GM04504 (cell line): ENCODE measurements at regions not wholly inside any gene's neighbourhood (a gene's known extent, or its start where the extent isn't known, plus 50 kb on each side); places are given as distances from the start of the nearest gene placed in this dataset.

ENCODE experiments used
- DNase-seq: peaks from one replicate; pipeline ENCODE4 v3.0.0-alpha.2; 2012; ENCODE audit warnings: low read depth

DNA sequence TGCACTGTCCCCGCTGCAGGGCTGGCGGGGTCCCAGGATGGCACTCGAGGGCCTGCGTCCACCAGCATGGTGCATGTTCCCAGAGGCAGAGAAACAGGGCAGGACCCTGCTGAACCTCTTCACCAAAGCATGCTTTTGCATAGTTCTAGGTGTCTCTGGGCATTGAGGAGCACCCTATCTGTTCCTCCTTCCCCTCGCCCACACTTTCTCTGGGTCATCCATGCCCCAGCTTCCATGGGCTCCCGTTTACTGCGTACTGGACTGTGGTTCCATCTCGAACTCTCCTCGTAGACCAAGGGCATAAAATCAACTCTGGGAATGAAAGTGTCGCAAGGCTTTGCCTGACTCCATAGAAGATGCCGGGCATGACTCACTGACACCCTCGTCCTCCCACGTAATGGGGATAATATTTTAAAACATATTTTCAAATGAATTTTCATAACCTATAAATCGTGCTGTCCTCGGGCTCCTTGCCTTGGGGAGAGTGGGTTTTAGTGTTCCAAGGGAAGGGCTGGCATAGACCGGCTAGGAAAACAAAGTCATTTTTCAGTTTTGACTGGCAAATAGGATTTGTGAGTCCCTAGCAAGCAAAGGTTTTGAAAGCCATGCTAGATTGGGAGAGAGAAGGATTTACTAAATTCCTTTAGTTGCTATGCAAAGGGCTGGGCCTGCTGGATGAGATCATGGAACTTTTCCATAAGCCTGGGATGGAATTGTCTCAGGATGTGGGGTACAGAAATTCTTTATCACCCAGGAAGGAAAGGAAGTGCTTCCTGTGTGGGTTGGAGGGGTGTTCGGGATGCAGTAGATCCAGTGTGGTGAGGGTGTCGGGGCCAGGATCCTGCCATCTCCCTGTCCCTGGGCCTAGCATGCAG lies 498.7 kb upstream of the MKI67 start:
- no peak for DNase-seq

DNA sequence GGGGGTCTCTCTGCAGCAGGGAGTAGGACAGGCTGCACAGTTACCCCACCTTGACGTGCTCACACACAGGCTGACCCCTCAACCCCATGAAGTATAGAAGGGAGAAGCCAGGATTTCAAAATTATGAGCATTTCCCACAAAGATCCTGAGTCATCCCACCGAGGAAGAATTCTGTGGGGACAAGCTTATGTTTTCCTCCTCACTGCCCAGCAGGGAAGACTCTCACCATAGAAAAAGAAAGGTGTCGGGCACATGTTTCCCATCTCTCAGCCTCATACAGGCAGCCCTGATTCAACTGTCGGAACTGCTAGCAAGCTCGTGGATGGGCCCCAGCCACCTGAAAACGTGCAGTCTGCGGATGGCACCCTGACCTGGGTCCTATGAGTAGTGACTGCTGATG lies 499.7 kb upstream of the MKI67 start:
- DNase-seq = no peak

DNA sequence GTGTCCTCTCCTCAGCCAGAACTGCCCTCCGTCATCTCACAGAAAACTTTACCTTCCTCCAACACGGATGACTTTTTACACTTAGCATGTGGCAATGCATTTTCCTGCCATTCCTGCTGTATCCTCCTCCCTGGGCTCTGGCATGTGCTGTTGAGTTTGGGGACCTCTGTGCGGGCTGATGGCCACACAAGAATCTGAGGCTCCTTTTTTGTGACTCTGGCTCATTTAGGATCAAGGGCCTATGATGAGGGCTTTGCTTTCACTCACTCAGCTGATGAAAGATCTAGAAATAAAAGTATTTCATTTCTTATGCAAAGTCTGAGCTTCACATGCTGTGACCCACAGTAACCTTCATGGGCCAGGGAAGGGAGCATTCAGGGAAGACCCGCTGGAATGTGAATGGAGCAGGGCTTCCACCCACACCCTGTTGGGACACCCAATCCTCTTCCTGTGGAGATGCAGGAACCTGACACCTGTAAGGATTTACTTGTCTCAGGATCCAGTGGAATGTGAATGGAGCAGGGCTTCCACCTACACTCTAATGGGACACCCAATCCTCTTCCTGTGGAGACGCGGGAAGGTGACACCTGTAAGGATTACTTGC lies 500.3 kb upstream of the MKI67 start:
- DNase-seq = no peak

DNA sequence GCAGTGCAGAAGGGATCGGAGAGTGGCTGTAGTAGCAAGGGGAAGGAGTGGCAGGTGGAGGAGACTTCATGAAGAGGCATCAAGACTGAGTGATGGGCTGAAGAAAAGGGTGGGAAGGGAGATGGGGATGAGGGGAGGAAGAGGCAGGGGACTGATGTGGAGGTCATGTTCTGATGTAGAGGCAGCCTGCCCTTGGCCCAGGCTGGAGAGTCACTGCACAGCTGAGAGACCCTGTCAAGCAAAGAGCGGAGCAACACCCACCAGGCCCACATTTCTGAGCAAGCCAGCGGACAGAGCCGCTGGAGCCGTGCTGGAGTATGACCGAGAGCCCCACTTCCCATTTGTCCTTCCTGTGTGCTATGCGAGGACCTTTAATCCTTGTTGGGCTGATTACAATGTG lies 501.6 kb upstream of the MKI67 start:
- DNase-seq = no peak

DNA sequence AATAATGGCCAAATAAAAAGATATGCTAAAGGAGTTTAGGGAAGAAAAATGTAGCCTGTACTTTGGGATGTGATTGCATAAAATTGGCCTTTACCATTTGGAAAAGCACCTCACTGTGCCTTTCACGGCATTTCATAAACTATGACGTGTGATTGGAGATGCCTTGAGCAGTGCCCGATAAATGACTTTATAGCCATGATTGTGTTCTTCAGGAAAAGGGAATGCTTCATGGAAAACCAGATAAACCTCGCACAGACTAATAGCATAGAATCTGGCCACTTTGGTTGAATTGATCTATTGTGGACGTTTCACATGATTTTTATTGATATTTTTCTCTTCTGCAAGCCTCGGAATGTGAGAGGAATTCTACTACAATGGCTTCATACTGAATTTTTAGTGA lies 502.0 kb upstream of the MKI67 start:
- DNase-seq = no peak

DNA sequence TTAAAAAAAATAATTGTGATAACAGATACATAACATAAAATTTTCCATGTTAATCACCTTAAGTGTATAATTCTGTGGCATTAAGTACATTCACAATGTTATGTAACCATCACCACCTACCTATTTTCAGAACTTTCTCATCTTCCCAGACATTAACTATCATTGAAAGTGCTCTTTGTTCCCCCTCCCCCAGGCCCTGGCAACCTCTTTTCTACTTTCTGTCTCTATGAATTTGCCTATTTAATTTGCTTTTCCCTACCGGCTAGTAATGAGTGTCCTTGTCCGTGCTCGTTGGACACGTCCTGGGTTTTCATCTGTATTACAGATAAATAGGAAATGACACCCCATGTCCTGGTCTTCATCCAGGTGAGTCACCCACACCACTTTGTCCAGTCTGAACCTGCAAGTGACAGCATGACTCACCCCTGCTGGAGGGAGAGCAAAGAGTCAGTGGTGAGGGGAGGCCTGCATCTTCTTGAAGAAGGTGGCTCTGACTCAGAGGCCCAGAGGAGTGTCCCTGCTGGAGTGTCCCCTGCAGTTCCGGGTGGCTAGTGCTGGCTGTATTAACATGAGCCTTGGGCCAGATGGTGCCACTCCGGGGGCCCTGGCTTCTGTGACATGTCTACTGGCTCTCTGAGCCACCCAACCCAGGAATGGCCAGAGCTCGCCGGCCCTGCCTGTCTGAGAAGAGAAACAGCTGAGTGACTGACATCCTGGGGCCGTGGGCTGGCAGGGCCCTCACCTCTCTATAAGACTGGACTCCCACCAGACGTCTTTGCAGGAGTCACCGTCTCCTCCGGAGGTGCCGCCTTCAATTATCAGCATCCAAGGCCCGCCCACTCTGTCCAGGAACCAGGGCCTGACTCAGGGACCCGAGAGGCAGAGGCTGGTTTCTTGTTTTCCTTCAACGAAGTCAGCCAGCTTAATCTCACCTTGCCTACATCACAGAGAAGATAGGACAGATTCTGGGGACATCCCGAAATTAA lies 503.2 kb upstream of the MKI67 start:
- no peak for DNase-seq

DNA sequence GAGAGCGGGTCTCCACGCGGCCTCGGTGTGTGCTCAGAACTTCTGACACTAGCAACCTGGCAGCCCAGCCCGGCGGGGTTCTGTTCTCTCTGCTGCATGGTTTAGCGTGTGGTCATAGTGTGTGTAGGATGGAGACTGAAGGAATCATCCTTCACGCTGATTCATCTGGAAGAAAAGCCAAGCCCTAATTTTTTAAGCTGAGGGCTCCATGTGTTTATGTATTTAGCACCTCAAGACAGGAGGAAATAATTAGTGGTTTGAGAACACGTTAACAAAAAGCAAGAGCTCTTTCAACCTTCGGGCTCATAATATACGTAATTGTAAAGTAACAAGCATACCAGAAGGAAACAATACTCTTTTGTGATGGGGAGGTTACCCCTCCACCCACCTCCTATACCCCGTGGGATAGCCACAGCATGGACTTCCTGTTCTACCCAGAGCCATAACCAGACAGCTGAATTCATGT lies 504.6 kb upstream of the MKI67 start:
- no peak for DNase-seq

DNA sequence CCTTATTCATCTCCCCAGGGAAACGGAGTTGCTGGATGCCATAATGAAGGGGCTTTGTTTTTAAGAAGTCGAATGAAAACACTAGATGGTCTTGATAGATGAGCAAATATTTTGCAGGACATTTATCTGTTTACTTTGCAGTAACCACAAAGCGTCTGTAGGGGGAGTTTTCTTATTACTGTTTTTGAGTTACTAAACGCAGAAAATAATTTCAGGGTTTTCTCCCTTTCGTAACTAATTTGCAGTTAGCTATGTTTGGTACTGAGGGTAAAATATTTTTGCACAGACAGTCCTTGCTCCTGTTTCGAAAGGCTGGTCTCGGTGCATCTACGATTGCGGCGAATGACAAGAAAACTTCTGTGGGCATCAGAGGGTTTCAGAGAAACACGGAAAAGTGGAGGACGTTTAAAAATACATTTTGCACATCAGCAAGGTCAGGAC lies 505.6 kb upstream of the MKI67 start:
- no peak for DNase-seq

DNA sequence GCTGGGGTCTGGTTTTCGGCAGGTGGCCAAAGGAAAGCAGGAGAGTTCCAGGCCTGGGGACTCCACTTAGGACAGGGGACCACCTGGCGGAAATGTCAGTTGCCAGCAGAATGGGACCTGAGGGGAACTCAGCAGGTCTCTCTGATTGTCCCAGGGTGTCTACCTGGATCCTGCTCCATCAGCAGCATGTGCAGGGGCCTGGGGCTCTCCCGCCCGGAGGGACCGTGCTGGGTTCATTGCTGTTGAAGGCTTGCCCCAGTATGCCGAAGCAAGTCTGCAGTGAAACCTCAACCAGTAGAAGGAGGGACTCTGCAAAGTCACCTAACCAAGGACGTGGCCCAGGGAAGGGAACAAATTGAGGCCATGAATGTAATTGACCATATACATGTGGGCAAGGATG lies 506.5 kb upstream of the MKI67 start:
- no peak for DNase-seq

DNA sequence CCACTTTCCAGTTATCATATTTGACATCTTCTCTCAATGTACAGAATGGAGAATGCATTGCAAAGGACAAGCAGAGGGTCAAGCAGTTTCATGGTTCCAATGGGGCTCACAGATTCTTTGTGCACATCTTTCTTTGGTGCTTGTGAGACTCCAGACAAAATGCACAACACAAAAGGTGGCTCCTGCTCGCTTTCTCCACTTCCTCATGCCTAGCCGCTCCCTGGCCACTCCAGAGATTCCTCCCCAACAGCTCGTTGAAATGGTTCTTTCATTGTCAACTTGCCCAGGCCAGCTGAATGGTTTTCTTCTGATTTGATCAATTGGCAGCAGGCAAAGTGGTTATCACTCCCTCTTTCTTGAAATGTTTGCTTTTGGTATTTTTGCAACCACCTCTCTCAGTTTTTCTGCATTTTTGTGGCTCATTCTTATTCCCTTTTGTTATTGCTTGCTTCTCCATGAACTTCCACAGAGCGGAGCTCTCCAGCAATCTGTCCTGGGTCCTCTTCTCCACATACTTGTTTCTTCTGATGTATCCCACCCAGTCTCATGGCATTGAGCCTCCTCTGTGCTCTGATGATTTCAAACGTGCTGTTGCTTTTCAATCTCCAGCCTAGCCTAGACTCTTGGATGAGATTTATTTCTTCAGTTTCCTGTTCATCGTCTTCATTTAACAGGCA lies 507.8 kb upstream of the MKI67 start:
- no peak for DNase-seq

DNA sequence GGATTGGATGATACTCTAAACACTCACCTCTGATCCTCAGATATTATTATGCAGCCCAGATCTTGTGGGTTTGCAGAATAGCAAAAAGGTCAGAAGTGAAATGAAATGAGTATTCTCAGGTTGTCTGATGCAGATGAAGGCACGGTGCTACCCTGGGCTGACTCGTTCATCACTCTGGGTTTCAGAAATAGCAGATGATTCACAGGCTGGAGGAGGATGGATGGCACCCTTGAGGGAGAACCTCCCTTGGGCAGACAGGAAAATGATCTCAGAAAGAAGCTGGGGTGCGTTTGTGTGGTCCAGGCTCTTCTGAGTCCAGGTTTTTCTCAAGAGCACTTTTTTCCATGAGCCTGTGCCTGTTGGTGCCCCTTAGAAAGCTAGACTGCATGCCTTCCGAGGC lies 515.8 kb upstream of the MKI67 start:
- no peak for DNase-seq

DNA sequence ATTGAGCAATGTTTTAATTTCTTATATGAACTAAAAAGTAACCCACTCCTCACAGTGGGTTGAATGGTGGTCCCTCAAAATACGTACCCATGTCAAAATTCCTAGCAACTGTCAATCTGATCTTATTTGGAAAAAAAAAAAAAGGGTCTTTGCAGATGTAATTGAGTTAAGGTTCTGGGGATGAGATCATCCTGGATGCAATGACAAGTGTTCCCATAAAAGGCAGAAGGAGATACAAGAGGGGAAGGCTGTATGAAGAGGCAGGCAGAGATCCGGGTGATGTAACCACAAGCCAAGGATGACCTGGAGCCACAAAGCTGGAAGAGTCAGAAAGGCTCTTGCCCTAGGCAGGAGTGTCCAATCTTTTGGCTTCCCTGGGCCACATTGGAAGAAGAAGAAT lies 516.3 kb upstream of the MKI67 start:
- no peak for DNase-seq

DNA sequence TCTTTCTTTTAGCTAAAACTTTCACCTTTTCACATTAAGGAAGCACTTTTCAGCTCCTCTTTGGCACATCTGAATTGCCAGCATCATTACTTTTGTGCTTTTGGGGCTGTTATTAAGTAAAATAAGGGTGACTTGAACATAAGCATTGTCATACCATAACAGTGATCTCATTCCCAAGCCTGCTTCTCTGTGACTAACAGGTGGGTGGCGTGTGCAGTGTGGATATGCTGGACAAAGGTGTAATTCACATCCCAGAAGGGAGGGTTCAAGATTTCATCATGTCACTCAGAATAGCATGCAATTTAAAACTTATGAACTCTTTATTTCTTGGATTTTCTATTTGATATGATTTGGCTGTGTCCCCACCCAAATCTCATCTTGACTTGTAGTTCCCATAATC lies 517.4 kb upstream of the MKI67 start:
- no peak for DNase-seq

DNA sequence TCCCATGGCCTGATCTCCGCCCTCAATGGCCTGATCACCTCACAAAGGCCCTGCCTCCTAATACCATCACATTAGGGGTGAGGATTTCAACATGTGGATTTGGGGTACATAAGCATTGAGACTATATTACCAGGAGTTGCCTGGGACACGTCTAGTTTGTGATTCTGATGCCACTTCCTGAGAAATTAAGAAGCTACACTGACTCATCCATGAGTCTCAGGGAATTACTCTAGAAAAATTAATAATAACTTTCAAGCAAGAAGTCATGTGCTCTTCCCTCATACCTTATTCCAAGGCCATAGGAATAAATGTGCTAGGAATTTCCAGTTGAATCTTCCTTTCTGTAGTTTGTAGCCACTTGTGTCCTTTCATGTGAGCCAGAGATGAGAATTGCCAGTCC lies 519.3 kb upstream of the MKI67 start:
- DNase-seq = no peak

DNA sequence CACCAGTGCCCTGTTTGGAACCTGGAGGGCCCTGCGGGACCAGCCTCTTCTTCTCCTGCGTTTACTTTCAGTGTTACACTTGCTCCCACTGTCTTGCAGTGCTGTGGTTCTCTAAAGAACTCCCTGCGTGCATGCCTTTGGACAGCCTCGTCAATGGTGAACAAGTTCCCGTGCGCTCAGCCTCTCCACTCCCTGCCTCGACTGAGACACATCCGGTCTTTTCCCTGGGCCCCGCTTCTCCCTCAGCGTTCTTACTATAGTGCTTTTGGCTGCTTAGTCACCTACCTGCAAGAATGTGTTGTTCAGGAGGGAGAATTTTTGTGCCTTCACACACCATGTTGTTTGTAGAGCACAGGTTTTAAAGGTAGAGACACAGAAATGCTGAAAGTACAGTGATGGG lies 520.7 kb upstream of the MKI67 start:
- DNase-seq = no peak

DNA sequence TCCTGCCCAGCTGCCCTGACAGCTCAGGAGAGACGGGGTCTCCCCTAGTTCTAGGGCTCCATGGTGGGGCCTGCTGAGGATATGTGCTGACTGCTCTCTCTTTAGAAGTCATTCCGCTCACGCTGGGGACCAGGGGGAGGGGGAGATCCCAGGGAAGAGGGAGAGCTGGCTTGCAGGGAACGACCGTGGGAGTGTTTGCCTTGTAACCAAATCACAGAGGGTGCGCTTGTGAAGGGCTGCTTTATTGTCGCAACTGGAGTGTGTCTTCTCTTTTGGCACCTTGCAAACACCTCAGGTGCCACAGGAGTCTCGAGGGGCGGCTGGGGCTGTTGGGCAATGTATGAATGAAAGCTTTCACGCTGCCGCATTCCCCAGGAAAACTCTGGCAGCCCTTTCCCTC lies 531.3 kb upstream of the MKI67 start:
- no peak for DNase-seq

DNA sequence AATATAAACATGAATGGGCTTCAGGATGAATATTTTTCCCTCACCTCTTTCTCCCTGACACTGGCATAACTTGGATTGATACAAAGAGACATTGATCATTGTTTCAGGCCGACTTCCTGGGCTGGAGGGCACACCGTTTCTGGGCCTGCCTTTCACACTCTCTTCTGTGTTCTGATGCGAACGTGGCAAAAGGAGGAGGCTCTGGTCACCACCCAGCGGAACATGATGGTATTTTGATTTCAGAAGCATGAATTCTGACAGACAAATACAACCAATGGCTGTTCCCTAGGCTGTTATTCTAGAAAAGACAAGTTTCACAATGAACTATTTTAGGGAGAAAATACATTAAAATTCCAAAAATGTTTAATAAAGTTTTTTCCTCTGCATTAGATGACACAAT lies 534.5 kb upstream of the MKI67 start:
- no peak for DNase-seq

DNA sequence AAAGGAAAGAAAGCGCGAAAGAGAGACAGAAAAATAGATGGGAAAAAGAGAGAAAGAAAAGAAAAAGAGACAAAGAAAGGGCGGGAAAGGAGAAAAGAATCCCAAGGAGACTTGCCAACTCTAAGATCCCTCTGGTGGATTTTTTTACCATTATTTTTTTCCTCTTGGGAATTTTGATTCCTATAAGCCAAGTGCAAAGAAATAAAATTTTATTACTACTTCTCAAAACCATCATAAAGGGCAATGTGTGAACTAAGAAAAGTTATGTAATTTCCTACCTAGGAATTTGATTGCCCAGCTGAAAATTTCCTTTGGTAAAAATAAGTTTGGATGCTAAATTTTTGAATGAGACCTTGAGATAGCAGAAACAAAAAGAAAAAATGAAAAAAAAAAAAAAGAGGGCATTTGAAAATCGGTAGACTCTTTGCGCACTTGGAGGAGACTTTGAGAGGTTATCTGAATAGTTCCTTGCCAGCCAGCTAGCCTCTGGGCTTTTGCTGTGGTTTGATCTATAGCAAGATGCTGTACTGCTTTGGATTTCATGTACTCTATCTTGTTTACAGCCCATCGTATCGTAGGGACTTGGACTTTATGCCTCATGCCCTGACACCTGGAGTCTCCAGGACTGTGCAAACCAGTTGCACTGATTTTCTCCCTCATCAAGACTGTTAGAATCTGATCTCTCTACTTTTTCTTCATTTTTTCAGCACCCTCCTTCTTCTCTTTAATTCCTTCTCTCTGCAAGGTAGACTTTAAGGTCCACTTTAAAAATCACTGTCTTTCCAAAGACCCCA lies 535.4 kb upstream of the MKI67 start:
- no peak for DNase-seq

DNA sequence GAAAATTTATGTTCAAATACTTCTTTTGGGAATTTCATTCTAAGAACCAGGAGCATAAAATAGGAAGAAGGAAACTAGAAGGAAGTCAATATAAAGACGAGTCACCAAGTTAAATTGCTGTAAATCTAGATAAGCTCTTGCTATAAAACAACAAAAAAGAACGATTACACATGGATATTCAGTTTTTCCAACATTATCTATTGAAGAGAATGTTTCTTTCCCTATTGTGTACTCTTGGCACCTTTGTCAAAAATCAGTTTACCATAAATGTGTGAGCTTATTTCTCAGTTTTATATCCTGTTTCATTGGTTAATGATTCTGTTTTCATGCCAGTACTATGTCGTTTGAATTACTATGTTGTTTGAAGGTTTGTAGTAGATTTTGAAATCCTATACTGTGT lies 536.3 kb upstream of the MKI67 start:
- no peak for DNase-seq

DNA sequence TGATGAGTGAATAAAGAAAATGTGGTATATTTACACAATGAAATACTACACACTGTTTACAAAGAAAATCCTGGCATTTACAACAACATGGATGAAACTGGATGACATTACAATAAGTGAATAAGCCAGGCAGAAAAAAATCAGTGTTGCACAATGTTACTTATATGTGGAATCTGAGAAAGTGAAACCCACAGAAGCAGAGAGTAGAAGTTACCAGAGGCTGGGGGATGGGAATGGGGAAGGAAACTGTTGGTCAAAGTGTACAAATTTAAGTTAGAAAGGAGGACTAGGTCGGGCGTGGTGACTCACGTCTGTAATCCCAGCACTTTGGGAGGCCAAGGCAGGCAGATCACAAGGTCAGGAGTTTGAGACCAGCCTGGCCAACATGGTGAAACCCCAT lies 538.5 kb upstream of the MKI67 start:
- no peak for DNase-seq

DNA sequence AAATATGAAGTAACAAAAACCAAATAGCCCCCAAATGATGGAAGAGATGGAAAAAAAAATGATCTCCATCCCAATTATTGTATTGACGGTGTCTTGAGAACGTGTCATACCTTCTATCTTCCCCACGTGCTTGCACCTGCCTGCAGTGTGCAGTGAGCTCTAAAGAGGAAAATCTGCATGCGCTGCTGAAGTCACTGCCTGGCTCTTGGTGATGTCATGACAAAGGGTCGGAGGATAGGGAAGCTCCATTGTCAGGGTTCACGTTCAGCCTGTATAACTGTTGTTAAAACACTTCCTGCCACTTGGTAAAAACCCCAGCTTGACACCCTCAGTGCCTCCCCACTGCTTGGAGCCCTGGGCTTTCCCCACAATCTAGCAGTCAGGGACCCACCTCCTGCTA lies 549.2 kb upstream of the MKI67 start:
- DNase-seq = no peak
